Peyer's patch (tissue), 4 donors: ENCODE measurements at regions not wholly inside any gene's neighbourhood (a gene's known extent, or its start where the extent isn't known, plus 50 kb on each side); places are given as distances from the start of the nearest gene placed in this dataset.

Source experiments
- POLR2A ChIP-seq, 2 donors: fragments of 450-650 bp; IDR thresholded peaks; one replicate each; pipeline ENCODE4 v1.5.1; 2017; ENCODE audit warnings: antibody characterized with exemption in 2 of 2, mild to moderate bottlenecking in 2 of 2, moderate library complexity in 2 of 2
- TF ChIP-seq, protein P1 (sequence below), 6 experiments: fragments of 450-650 bp in 4 of 6; fragments of 200-600 bp in 2 of 6; sonication (generic) in 1 of 6; IDR thresholded peaks; one replicate each; pipeline ENCODE4 v1.5.1; 2017 to 2019; ENCODE audit warnings: antibody characterized with exemption in 6 of 6, mild to moderate bottlenecking in 3 of 6, moderate library complexity in 1 of 6

DNA sequence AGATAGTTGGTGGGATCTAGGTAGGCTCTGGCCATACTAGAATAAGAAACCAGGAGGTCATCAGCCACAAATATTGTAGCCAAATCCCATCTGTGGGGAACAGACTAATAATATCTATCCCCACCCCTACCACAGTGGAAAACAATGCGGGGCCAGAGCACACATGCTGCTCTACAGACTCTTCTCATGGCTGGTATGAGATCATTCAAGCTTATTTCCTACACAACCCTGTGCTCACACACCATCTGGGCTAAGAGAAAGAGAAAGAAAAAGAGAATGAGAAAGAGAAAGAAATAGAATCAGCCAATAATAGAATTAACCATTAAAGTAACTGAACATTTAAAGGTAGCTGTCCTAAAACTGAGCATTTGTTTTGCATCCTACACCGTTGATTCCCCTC is 1268.4 kb upstream of the SPRY2 start:
- TF ChIP-seq, protein P1, sequence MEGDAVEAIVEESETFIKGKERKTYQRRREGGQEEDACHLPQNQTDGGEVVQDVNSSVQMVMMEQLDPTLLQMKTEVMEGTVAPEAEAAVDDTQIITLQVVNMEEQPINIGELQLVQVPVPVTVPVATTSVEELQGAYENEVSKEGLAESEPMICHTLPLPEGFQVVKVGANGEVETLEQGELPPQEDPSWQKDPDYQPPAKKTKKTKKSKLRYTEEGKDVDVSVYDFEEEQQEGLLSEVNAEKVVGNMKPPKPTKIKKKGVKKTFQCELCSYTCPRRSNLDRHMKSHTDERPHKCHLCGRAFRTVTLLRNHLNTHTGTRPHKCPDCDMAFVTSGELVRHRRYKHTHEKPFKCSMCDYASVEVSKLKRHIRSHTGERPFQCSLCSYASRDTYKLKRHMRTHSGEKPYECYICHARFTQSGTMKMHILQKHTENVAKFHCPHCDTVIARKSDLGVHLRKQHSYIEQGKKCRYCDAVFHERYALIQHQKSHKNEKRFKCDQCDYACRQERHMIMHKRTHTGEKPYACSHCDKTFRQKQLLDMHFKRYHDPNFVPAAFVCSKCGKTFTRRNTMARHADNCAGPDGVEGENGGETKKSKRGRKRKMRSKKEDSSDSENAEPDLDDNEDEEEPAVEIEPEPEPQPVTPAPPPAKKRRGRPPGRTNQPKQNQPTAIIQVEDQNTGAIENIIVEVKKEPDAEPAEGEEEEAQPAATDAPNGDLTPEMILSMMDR (IDR thresholded peaks at IDR 0.05): no peak
- no peak for TF ChIP-seq POLR2A (IDR thresholded peaks at IDR 0.05)
